CD14-positive monocyte (primary cell): ENCODE measurements at regions not wholly inside any gene's neighbourhood (a gene's known extent, or its start where the extent isn't known, plus 50 kb on each side); places are given as distances from the start of the nearest gene placed in this dataset.

ENCODE experiments used
- DNase-seq, 3 donors: peaks; one replicate each; pipeline ENCODE4 v3.0.0-alpha.2; 2011 to 2022
- H2AFZ ChIP-seq: 2 replicates; pipeline ENCODE4 v1.6.0; 2012; ENCODE audit warnings: mild to moderate bottlenecking, low read depth, low read length, inconsistent platforms; ENCODE audit not compliant: insufficient read depth, poor library complexity, severe bottlenecking
- H3K27ac ChIP-seq, 2 donors: 1 replicate in 1 of 2; 2 replicates in 1 of 2; pipeline ENCODE4 v1.5.1; 2012 to 2013; ENCODE audit warnings: low read length in 2 of 2, control low read depth in 1 of 2, inconsistent platforms in 1 of 2, low read depth in 1 of 2, mild to moderate bottlenecking in 1 of 2
- H3K27me3 ChIP-seq, 2 donors: one replicate each; pipeline versions ENCODE4 v1.6.0 to v1.6.1; 2011 to 2013; ENCODE audit warnings: low read length in 2 of 2; ENCODE audit not compliant: control insufficient read depth in 2 of 2, insufficient read depth in 2 of 2
- H3K36me3 ChIP-seq, 2 donors: replicated peaks in 1 of 2; 1 replicate in 1 of 2; 2 replicates in 1 of 2; pipeline versions ENCODE4 v1.5.1 to v1.6.1; 2012 to 2013; ENCODE audit warnings: low read length in 2 of 2, control low read depth in 1 of 2, inconsistent platforms in 1 of 2, mild to moderate bottlenecking in 1 of 2; ENCODE audit not compliant: insufficient read depth in 2 of 2, control insufficient read depth in 1 of 2
- H3K4me1 ChIP-seq, 2 donors: 1 replicate in 1 of 2; 2 replicates in 1 of 2; pipeline versions ENCODE4 v1.5.1 to v1.6.1; 2012 to 2013; ENCODE audit warnings: low read length in 2 of 2, control low read depth in 1 of 2, inconsistent platforms in 1 of 2, mild to moderate bottlenecking in 1 of 2, moderate library complexity in 1 of 2; ENCODE audit not compliant: insufficient read depth in 2 of 2, control insufficient read depth in 1 of 2
- H3K4me2 ChIP-seq: replicated peaks from 2 replicates; pipeline ENCODE3; 2012; ENCODE audit warnings: low read length, moderate library complexity, mild to moderate bottlenecking; ENCODE audit not compliant: poor library complexity, severe bottlenecking; ENCODE audit errors: extremely low read depth
- H3K4me3 ChIP-seq, 3 experiments: fragments of 200-600 bp in 1 of 3; sonication (generic) in 1 of 3; replicated peaks in 1 of 3; 1 replicate in 2 of 3; 2 replicates in 1 of 3; pipeline ENCODE4 v1.5.1; 2011 to 2013; ENCODE audit warnings: low read length in 3 of 3, mild to moderate bottlenecking in 3 of 3, control low read depth in 2 of 3, low read depth in 2 of 3, inconsistent platforms in 1 of 3, moderate library complexity in 1 of 3
- H3K79me2 ChIP-seq: 2 replicates; pipeline ENCODE4 v1.6.0; 2012; ENCODE audit warnings: mild to moderate bottlenecking, control low read depth, inconsistent platforms, low read length, moderate library complexity; ENCODE audit not compliant: insufficient read depth
- H3K9ac ChIP-seq: 2 replicates; pipeline ENCODE4 v1.6.0; 2017; ENCODE audit warnings: low read length, mild to moderate bottlenecking; ENCODE audit not compliant: insufficient read depth, poor library complexity, severe bottlenecking
- H3K9me3 ChIP-seq, 2 donors: replicated peaks in 1 of 2; 1 replicate in 1 of 2; 2 replicates in 1 of 2; pipeline versions ENCODE4 v1.5.1 to v1.6.1; 2012 to 2013; ENCODE audit warnings: low read length in 2 of 2, control low read depth in 1 of 2; ENCODE audit not compliant: control insufficient read depth in 1 of 2, insufficient read depth in 1 of 2
- H4K20me1 ChIP-seq: 2 replicates; pipeline ENCODE4 v1.6.0; 2012; ENCODE audit warnings: mild to moderate bottlenecking, low read length, control low read depth, moderate library complexity; ENCODE audit not compliant: insufficient read depth
- H3K27ac Mint-ChIP-seq, 7 donors: one replicate each; pipeline ENCODE4 v1.8.0; 2020; ENCODE audit warnings: mild to moderate bottlenecking in 7 of 7, mixed read lengths in 7 of 7, moderate library complexity in 6 of 7, inconsistent platforms in 2 of 7
- H3K27me3 Mint-ChIP-seq, 3 donors: one replicate each; pipeline ENCODE4 v1.8.0; 2021 to 2022; ENCODE audit warnings: low read depth in 3 of 3, mild to moderate bottlenecking in 3 of 3, mixed read lengths in 3 of 3, moderate library complexity in 3 of 3, inconsistent platforms in 1 of 3
- H3K36me3 Mint-ChIP-seq, 2 donors: one replicate each; pipeline ENCODE4 v1.8.0; 2020; ENCODE audit warnings: mixed read lengths in 2 of 2, inconsistent platforms in 1 of 2, mild to moderate bottlenecking in 1 of 2
- H3K4me1 Mint-ChIP-seq: one replicate; pipeline ENCODE4 v1.8.0; 2020; ENCODE audit warnings: mild to moderate bottlenecking, mixed read lengths
- H3K4me3 Mint-ChIP-seq, 2 donors: one replicate each; pipeline ENCODE4 v1.8.0; 2020; ENCODE audit warnings: mild to moderate bottlenecking in 2 of 2, mixed read lengths in 2 of 2, moderate library complexity in 1 of 2
- H3K9me3 Mint-ChIP-seq, 7 donors: one replicate each; pipeline ENCODE4 v1.8.0; 2020 to 2022; ENCODE audit warnings: mixed read lengths in 7 of 7, mild to moderate bottlenecking in 6 of 7, moderate library complexity in 6 of 7, inconsistent platforms in 2 of 7
- CTCF ChIP-seq: fragments of 200-600 bp; IDR thresholded peaks from one replicate; pipeline ENCODE4 v1.8.0; 2022; ENCODE audit warnings: antibody characterized with exemption, mild to moderate bottlenecking
- WGBS: methylation state at CpG from one replicate; pipeline ENCODE4 v1.1.5; 2013; ENCODE audit warnings: missing lambda C conversion rate; ENCODE audit not compliant: insufficient coverage; 5-methylcytosine and 5-hydroxymethylcytosine counted together
- intact Hi-C, 2 donors: fragments of 100-400 bp; cut with micrococcal nuclease; formaldehyde crosslinking; loops; one replicate each; pipeline versions ENCODE4 v1.15.0 to v1.15.1; 2023

- Histone ChIP-seq H3K4me3 (no peak overlapping the region), H3K9me3 (no peaks in the 10 kb centered on the region), H4K20me1 (no peaks in the 10 kb centered on the region), H3K4me2 (no peak overlapping the region), H3K36me3 (no peaks in the 10 kb centered on the region), H3K79me2 (no peaks in the 10 kb centered on the region), H3K9ac (no peak overlapping the region), H3K27ac (no peak overlapping the region), H3K4me1 (no peaks in the 10 kb centered on the region), H2AFZ (no peak overlapping the region), H3K27me3 (no peaks in the 10 kb centered on the region)
- no peak for TF ChIP-seq CTCF
- H3K27me3 Mint-ChIP-seq, result peaks cover 0 to 1% (median 0%) of the 10 kb centered on the region in 3 donors
- intact Hi-C loops, result no loop called here
- no peak overlapping the region for H3K27ac Mint-ChIP-seq
- H3K36me3 Mint-ChIP-seq, result no peaks in the 10 kb centered on the region
- H3K4me1 Mint-ChIP-seq, result no peaks in the 10 kb centered on the region
- WGBS, result no CpG with 5 or more reads among the region's 2 CpGs
- DNase-seq, result no peak
- no peak overlapping the region for H3K4me3 Mint-ChIP-seq
- no peaks in the 10 kb centered on the region for H3K9me3 Mint-ChIP-seq
Observed at GRCh38 chr7:121755286-121755685, 117.7 kb upstream of the PTPRZ1 start.

GRCh38 chr7:121753944-121754343 is 119.0 kb upstream of the PTPRZ1 start:
- no peaks in the 10 kb centered on the region for H3K36me3 ChIP-seq
- no peaks in the 10 kb centered on the region for H3K36me3 Mint-ChIP-seq
- H3K27ac ChIP-seq, result no peak overlapping the region
- no peak overlapping the region for H3K4me2 ChIP-seq
- no peaks in the 10 kb centered on the region for H3K9me3 Mint-ChIP-seq
- no peaks in the 10 kb centered on the region for H3K79me2 ChIP-seq
- no peaks in the 10 kb centered on the region for H4K20me1 ChIP-seq
- no peak overlapping the region for H3K9ac ChIP-seq
- intact Hi-C loops, result no loop called here
- TF ChIP-seq CTCF, result no peak
- H2AFZ ChIP-seq, result no peak overlapping the region
- no peak overlapping the region for H3K4me3 ChIP-seq
- no peak overlapping the region for H3K4me3 Mint-ChIP-seq
- no peaks in the 10 kb centered on the region for H3K4me1 Mint-ChIP-seq
- no peak for DNase-seq
- H3K27me3 ChIP-seq, result no peaks in the 10 kb centered on the region
- no peaks in the 10 kb centered on the region for H3K9me3 ChIP-seq
- 100% methylated on average over 1 of the region's 2 CpGs for WGBS
- H3K27ac Mint-ChIP-seq, result no peak overlapping the region
- H3K27me3 Mint-ChIP-seq, result peaks cover 0 to 1% (median 0%) of the 10 kb centered on the region in 3 donors
- H3K4me1 ChIP-seq, result no peaks in the 10 kb centered on the region
